GM19328 (cell line): ENCODE measurements at regions not wholly inside any gene's neighbourhood (a gene's known extent, or its start where the extent isn't known, plus 50 kb on each side); places are given as distances from the start of the nearest gene placed in this dataset.
"Not testable (repeated sequence)": the region's sequence is repeated elsewhere in the genome, so short reads cannot be mapped to it uniquely, and the experiment has no call there.

Source experiments
- ATAC-seq: cut with Tn5 transposase; IDR thresholded peaks from one replicate; pipeline ENCODE4 v1.9.1; 2021; ENCODE audit warnings: mild to moderate bottlenecking, moderate library complexity; ENCODE audit not compliant: unreplicated experiment

GRCh38 chr3:105974381-105974780 is 105.6 kb upstream of the CBLB start:
- ATAC-seq = no peak

GRCh38 chr3:105976196-105976595 is 107.4 kb upstream of the CBLB start:
- ATAC-seq = no peak

DNA sequence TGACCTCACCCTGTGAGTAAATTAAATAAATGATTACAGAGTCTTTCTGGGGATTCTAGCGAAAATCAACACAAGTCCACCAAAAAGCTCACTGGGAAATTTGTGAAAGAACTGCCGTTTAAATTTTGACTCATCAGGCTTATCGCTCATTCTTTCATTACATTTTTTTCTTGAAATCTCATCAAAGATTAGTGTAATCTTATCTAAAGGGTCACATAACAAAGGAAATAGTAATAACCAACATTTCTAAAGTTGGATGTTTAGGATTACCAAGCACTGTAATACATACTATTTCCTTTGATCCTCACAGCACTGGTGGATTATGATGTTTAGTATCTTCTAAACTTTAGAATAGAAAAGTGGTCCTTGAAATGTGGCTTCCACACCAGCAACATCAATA is 111.1 kb upstream of the CBLB start:
- ATAC-seq = no peak

GRCh38 chr3:105982207-105982606 is 113.4 kb upstream of the CBLB start:
- no peak for ATAC-seq

GRCh38 chr3:105984837-105985236 is 116.0 kb upstream of the CBLB start:
- no peak for ATAC-seq

GRCh38 chr3:105986343-105986742 is 117.5 kb upstream of the CBLB start:
- ATAC-seq = not testable (repeated sequence)

GRCh38 chr3:105987809-105988208 is 119.0 kb upstream of the CBLB start:
- ATAC-seq = no peak

DNA sequence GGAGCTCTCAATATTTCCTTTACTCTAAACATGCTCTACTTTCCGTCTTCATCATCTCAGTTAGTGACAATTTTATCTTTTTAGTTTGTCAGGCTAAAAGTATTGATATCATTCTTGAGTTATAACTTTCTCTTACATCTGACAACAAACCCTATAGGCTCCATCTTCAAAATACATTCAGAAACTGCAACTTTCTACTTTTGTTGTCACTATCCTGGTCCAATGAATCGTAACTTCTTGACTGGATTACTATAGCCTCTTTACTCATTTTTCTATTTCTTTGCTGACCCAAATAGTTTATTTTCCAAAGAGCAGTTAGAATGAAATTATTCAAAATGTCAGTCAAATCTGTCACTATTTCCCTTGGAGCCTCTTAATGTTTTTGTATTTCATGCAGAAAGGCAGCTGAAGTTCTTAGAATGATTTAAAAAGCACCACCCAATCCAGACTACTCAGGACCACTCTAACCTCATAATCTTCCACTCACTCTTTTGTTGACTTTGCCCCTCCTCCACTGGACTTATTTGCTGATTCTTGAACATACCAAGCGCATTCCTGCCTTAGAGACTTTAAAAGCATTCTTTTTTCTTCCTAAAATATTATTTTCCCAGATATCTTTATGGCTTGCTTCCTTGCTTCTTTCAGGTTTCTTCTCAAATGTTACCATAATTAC is 119.9 kb upstream of the CBLB start:
- ATAC-seq = no peak

DNA sequence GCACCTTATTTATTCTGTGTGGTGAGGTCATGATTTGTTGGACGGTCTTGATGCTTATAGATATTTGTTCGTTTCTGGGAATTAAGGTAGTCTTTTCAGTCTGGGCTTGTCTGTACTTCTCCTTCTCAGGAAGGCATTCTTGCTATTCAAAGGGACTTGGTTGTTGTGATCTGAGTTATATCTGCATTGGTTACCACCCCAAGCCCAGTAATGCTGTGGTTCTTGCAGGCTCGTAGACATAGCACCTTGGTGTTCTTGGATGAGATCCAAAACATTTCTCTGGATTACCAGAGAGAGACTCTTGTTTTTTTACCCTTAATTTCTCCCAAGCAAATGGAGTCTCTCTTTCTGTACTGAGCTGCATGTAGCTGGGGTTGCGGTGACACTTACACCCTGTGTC is 128.0 kb upstream of the CBLB start:
- ATAC-seq = no peak

DNA sequence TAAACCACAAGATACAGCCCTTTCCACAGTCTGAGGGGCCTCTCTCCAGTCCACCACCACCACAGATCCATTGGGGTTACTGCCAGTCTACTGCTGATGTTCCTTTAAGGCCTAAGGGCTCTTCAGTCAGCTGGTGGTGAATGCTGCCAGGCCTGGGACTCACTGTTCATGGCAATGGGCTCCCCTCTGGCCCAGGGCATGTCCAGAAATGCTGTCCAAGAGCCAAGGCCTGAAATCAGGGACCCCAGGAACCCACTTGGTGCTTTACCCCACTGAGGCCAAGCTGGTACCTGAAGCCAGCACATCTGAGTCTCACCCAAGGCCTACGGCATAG is 128.6 kb upstream of the CBLB start:
- ATAC-seq = no peak

DNA sequence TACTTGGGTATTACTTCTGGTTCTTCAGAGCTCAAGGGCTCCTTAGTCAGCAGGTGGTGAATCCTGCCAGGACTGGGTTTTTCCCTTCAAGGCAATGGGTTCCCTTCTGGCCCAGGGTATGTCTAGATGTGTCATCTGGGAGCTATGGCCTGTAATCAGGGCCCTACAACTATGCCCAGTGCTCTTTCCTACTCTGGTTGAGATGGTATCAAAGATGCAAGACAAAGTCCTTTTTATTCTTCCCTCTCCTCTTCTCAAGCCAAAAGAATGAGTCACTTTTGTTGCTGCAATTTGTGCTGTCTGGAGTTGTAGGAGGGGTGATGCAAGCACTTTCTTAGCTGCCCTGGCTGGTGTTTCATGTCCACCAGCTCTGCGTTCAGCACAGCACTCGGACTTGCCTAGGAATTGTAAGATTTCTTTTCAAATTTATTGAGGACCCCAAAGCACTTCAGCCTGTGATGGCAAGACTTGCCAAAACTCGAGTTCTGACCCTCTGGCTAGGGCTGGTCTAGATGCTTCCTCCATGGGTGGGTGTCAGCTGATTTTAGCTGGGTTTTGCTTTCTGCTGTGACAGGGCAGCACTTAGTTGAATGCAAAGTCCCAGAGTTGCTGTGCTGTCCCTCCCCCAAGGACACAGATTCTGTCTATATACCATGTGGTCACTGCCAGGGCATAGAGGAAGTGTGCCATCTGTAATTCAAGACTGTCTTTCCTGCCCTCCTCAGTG is 129.2 kb upstream of the CBLB start:
- ATAC-seq = no peak

DNA sequence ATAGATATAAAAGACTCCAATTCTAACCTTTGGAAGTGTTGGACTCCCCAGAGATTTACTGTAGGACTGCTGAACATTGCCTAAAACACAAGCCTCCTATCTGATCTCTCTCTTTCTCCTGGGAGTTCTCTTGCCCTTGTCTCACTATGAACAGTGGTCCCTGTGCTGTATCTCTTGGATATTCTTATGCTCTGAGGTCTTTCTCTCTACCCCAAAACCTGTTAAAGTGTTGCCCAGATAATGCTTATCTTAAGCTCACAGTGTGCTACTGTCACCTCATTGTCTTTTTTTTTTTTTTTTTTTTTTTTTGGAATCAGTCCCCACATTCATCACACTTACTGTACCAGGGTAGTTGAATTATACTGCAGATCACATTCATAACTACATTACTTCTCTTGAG is 131.0 kb upstream of the CBLB start:
- no peak for ATAC-seq

- ATAC-seq = no peak
Measured at GRCh38 chr3:106001923-106002322, 133.1 kb upstream of the CBLB start.

DNA sequence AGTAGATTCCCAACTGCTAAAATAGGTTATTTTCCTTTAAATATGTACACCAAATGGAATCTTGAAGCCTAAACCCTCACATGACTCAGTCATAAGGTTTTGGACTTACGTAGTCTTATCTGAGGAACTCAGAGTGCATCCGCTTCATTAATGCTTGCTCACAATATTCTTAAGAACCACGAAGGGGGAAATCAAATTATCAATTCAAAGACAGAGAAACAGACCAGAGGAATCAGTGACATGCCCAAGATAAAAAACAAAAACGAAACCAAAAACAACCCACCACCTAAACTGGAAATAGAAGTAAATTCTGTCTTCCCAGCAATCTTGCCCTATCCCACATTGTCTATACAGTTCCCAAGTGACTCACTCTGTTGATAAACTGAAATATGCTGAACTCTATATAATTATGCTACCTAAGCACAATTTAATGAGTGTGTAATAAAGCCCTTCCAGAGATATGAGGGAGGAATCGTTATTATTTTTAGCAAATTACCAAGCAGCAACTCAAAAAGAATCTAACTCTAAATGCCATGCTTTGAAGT is 135.4 kb upstream of the CBLB start:
- no peak for ATAC-seq

DNA sequence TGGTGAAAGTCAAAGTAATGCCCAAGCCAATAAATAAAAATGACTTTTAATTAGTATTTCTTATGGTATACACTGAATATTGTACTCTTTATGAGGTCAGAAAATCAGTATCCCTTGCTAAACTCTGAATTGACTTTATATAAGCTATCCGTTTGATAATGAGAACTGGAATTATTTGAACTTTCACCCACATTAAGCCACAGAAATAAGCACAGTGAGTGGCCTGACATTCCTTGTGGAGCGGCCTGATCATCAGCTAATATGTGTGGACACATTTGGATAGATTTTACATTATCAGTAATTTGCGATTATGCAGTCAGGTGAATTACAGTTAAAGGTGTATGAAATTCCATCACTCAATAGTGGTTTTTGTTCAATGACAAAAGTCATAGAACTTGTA is 136.0 kb upstream of the CBLB start:
- no peak for ATAC-seq

DNA sequence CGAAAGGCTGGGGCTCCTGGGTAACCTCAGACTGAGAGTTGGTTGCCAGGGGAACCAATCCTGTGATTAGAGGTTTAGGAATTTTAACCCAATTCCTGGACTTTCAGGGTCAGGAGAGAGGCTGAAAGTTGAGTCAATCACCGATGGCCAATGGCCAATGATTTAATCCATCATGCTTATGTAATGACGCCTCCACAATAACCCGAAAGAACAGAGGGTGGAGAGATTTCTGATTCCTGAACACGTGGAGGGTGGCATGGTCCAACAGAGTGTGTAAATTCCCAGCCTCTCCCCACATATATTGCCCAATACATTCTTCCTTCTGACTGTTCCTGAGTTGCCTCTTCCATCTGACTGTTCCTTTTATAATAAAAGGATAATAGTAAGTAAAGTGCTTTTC is 137.2 kb upstream of the CBLB start:
- no peak for ATAC-seq

DNA sequence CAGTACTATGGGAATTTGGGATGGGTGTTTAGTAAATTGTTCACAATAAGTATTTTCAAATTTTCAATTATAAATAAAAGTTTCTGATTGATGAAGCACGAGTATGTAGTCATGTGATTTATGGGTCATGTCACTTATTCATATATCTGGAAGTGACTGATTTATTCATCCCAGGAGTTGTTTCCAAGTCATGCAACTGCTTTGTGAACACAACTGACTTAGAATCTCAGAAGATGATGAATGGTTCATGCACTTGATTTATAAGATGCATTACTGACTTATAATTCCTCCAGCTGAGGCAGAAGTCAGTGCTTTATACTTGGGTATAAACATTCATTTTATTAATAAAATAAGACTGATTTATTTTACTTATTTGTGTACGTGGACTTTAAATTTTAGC is 137.8 kb upstream of the CBLB start:
- no peak for ATAC-seq

DNA sequence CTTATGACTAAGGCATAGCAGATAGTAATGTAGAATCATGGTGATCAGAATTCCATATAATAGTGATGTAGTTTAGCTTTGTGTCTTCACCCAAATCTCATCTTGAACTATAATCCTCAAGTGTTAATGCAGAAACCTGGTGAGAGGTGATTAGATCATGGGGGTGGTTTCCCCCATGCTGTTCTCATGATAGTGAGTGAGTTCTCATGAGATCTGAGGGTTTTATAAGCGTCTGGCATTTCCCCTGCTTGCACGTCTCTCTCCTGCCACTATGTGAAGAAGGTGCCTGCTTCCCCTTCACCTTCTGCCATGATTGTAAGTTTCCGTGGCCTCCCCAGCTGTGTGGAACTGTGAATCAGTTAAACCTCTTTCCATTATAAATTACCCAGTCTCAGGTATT is 138.7 kb upstream of the CBLB start:
- ATAC-seq = no peak

DNA sequence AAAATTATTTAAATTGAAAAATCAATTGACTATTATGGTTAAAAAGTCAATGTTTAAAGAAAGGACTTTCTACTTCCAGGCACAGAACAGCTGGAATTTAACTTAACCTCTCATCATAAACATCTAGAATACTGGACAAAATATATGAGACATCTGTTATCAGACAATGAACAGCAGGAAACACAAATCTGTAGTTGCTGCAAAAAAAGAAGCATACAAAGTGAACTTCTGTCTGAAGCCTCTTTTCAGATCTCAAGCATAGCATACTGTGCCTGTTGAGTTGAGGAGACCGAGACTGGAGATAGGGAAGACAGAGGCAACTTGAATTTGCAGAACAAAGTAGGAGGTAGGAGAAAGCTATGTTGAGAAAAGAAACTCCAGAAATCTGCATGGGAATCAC is 140.0 kb upstream of the CBLB start:
- no peak for ATAC-seq

- no peak for ATAC-seq
Measured at GRCh38 chr3:106010829-106011228, 142.0 kb upstream of the CBLB start.

DNA sequence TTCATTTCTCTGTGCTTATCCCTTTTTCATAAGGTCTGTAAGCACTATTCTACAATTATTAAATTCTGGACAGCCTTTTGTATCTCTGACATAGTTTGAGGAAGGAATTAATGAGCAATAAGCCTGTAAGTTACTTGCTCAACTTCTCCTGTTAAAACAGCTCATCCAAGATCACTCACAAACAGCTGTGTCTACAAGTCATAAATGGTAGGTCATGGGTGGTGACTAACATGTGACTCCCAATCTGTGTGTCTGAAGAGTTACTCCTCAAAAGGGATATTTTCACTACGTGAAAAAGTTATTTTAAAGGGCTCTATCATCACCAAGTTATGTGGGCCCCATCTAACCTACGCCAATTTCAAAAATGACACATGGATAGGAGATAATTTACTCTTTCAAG is 145.2 kb upstream of the CBLB start:
- ATAC-seq = no peak

DNA sequence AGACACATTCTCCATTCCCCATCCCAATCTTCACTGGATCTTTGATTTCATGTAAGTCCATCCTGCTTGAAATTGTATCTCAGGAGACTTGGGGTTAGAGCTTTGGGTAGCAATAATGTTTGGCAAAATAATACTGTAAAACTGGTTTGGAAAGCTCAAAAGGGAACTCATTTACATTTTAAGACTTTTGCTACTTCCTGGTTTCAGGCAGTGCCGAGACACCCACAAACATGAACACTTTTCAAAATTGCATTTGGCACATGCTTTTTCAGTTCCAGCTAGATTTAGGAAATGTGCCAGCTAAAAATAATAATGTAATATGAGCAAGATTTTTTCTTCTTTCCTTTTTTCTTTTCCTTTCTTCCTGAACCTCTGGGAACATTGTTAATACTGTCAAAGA is 145.7 kb upstream of the CBLB start:
- ATAC-seq = no peak

DNA sequence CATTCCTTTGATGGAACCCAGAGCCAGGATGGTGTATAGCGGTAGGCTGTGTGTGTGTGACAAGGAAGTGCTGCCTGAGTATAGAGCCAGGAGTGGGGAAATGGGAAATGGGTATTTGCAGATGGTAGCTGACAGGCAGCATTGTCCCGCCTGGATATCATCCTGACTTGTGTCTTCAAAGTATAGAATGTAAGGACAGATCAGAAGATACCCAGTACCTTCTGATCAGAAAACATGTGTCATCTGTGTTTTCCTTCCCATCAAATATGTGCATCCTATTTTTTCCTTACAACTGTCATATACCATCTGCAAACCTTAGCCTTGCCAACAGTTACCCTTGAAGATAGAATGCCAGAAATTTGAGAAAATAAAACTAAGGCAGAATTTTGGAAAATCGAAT is 146.2 kb upstream of the CBLB start:
- no peak for ATAC-seq
